ELR (cell line): ENCODE measurements at regions not wholly inside any gene's neighbourhood (a gene's known extent, or its start where the extent isn't known, plus 50 kb on each side); places are given as distances from the start of the nearest gene placed in this dataset.

Source experiments
- DNase-seq: peaks from one replicate; pipeline ENCODE4 v3.0.0-alpha.2; 2015; ENCODE audit warnings: low read depth

GRCh38 chr14:105844810-105845724, 318.7 kb downstream of the TMEM121 start:
- no peak for DNase-seq

- no peak for DNase-seq
Measured at GRCh38 chr14:105845725-105846309, 319.4 kb downstream of the TMEM121 start.

- DNase-seq = no peak
Measured at GRCh38 chr14:105846312-105846711, 319.9 kb downstream of the TMEM121 start.

- no peak for DNase-seq
Measured at GRCh38 chr14:105847400-105847799, 321.0 kb downstream of the TMEM121 start.

GRCh38 chr14:105848570-105848969, 322.2 kb downstream of the TMEM121 start:
- no peak for DNase-seq

GRCh38 chr14:105849933-105850626, 323.7 kb downstream of the TMEM121 start:
- DNase-seq = no peak

- DNase-seq = no peak
Measured at GRCh38 chr14:105850853-105851581, 324.6 kb downstream of the TMEM121 start.

GRCh38 chr14:105851716-105852377, 325.5 kb downstream of the TMEM121 start:
- no peak for DNase-seq

GRCh38 chr14:105852378-105853088, 326.1 kb downstream of the TMEM121 start:
- DNase-seq = no peak

GRCh38 chr14:105853089-105853906, 326.9 kb downstream of the TMEM121 start:
- DNase-seq = no peak

- DNase-seq = no peak
Measured at GRCh38 chr14:105853907-105854599, 327.7 kb downstream of the TMEM121 start.

GRCh38 chr14:105854600-105855245, 328.3 kb downstream of the TMEM121 start:
- no peak for DNase-seq

GRCh38 chr14:105855246-105855892, 329.0 kb downstream of the TMEM121 start:
- no peak for DNase-seq

GRCh38 chr14:105855893-105856675, 329.7 kb downstream of the TMEM121 start:
- DNase-seq = no peak

- no peak for DNase-seq
Measured at GRCh38 chr14:105856676-105857219, 330.4 kb downstream of the TMEM121 start.

GRCh38 chr14:105857220-105857825, 330.9 kb downstream of the TMEM121 start:
- DNase-seq = no peak
